COLO668 (cell line): ENCODE measurements at regions not wholly inside any gene's neighbourhood (a gene's known extent, or its start where the extent isn't known, plus 50 kb on each side); places are given as distances from the start of the nearest gene placed in this dataset.
A peak's percentile ranks its signal among the peaks of the same experiment; 100 is the strongest.

Experiments
- DNase-seq: peaks from one replicate; lab custom pipeline; 2025; ENCODE audit not compliant: unreplicated experiment; lab: John Stamatoyannopoulos, UW

DNA sequence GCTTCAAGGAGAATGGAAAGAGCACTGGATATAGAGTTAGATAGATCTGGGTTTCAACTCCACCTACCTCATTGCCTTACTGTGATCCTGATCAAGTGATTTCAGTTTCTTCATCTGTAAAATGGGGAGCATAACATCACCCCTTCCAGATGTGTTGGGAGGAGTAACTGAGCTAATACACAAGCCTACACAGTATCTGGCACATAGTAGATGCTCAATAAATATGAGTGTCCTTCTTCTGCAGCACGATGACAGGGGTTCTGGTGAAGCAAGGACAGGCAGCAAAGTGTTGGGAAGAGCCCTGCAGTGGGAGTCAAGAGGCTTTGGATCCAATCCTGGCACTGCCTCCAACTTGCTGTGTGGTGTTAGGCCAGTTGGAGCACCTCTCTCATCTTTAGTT is 270.0 kb downstream of the UACA start:
- DNase-seq = no peak

DNA sequence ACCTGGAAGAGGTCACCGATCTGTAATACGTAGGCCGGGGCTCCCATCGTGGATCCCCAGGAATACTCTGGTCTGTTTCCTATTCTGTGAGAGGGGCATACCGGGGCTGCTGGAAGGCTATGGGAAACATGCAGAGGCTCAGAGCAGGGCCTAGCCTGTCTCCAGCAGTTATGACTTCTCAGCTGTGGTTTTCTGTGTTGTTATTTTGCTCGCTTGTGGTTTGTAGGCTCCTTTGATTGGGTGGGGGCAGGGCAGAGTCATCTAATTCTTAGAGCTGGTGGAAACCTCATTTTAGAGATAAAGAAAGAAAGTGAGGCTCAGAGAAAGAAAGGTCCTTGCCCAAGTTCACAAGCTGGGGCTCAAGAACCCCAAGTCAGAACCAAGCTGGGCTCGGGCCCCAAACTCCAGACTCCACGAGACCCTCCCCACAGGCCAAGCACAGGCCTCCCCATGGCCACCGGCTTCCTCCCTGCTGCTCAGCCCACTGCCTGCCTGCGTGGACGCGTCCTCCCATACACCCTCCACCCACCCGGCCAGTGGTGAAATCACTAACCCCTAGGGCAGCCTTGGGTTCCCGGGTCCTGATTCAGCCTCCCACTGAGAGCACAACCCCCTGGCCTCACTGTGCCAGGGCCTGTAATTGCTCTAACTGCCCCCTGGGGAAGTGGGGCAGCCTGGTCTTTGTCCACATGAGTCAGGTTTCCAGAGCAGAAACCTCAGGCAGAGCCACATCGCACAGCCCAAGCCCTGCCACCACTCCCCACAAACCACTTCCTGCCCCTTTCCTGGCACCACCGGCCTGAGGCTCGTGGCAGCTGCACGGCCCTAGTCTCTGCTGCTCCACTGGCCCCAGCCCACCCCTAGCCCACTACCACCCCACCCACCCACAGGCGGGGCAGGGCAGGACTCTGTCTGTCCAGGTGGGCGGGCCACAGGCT is 270.8 kb downstream of the UACA start:
- peak; percentile 54 for DNase-seq

DNA sequence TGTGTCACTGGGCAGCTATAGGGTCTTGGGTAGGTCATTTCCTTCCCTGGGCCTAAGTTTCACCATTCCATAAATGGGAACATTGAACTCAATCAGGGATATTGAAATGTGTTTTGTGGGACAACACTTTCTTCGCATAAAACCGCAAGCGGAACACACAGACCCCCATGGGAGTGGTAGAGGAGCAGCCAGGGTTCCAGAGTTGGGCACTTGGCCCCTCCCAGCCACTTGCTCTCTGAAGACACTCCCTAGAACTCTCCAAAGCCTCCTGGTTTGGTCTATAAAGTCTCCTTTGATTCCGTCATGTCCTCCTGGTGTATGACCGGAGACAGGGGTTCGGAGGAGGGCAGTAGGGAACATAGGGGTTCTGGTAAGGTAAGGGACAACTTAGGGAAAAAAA is 271.7 kb downstream of the UACA start:
- DNase-seq = no peak

DNA sequence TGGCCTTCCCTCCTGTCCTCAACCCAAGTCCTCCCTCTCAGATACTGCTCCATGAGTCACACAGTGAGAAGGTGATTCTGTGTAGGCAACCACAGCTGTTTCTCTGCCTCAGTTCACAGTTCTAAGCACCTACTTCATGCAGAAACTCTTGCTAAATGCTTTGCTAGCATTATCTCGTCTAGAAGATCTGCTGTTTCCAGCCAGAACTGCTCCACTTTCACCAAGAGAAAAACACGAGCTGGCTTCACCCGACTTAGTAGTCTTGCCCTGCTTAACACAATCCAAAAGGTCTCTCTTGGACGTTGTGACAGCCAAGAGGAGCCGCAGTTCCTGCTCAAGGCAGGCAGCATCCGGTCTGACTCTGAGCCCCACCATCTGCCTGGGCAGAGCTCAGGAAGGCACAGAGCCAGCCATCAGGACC is 272.1 kb downstream of the UACA start:
- DNase-seq = no peak

DNA sequence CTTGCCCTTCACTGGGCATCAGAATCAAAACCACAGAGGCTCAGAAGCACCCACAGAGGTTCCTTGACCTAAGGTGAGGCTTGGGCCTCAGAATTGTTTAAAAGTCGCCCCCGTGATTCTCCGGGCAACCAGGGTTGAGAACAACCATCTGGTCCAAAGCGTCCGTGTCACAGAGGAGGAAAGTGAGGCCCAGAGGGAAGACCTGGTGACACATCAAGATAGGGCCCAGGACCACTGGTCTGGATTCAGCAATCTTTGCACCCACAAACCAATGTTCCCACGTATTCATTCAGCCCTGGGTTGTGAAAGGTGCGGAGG is 272.6 kb downstream of the UACA start:
- no peak for DNase-seq

DNA sequence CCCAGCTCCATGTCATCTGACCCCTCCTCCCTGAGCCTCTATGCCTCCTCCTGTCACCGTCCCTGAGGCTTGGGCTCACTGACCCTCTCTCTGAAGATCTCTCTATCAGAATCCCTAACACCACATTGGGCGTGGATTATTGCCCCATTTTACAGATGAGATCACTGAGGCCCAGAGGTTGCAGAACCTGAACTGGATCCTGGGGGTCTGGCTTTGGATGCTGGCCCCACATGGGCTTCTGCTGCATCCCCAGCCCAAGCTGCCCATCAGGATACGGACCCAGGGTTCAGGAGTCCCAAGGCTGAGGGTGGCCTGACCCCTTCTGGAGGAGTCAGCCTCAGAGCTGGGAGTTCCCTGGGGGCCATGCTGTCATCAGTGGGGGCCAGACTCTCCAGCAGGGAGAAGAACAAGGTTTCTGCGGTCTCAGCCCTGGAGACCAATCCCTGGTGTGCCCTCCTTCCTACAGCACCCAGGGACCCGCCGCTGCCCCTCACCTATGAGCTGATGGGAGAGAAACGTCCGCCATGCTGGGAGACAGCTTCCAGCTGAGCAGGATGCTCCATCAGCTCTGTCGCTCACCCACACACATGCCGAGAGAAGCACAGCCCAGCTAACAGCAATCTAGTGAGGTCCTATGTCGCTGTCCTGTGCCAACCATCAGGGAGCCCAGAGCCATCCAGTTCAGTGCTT is 273.1 kb downstream of the UACA start:
- DNase-seq = no peak

DNA sequence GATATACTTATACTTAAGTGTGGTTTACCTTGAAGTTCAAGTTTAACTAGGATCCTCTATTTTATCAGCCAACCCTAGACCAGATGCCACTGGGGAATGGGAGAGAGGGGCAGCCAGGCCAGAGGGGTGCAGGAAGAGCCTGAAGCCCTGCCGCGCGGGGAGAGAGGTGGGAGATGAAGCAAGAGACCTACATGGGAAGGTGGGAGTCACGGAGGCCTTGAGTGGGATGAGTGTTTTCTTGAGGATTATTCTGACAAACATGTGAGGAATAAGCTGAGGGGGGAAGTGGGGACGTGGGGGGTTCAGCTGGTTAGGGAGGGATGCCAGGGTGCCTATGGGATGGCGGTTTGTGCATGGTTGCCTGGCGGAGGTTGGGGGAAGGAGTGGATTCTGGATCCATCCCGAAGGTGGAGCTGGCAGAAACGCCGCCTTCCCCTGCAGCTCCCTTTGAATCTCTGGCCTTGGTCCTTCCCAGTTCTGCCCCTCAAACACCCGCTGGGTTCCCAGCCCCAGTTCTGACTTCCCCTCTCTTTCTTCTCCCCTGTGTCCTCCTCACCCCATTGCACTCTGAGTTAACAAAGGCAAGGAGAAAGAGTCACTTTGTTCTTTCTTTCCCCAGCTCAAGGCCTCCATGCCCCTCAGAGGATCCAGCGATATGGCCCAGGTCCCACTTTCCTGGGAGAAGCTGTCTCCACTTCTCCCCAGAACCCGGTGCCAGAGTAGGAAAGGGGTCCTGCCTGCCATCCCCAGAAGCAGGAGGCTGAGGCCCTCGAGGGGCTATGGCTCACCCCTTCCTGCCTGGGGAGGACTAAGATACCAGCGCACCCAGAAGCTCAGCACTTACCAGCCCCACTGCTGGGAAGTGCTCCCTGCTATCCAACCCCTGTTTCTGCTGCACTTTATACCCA is 274.2 kb downstream of the UACA start:
- DNase-seq = no peak

DNA sequence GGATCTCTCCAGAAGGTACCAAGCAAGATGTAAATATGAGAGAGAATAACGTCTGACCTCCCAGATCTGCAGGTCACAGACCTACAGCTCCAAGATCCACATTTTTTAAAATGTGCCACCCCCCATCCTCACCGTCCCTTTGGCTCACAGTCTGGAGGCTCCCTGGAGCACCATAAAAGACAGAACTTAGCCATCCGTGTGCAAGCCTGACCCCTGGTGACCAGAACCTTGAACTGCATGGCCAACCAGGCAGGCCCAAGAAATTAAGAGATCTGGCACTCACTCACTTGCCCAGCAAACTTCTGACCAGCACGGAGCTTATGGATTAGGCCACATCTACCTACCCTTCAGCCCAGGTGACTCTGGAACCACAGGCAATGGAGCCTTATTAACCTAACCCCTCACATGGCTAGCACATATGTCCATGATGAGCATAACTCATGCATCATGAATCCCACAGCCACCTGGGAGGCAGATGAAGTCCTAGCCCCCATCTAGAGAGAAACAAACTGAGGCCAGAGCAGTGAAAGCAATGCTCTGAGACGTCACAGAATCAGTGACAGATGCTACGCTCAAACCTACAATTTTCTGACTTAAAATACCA is 275.3 kb downstream of the UACA start:
- DNase-seq = peak; percentile 56

DNA sequence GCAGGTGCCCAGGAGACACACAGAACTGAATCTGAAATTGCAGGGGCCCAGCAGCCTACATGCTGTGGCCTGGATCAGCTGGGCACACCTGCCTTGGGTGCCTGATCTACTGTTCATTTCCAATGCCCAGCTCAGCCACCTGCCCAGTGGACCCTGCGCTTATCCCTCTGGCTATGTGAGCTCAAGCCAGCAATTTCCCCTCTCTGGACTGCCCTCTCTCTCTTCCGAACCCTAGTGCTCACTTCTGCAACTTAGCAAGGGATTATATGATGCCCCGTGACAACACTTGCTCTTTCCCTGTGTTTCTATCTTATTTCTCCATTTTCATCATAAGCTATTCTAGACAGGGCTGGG is 276.0 kb downstream of the UACA start:
- DNase-seq = no peak

DNA sequence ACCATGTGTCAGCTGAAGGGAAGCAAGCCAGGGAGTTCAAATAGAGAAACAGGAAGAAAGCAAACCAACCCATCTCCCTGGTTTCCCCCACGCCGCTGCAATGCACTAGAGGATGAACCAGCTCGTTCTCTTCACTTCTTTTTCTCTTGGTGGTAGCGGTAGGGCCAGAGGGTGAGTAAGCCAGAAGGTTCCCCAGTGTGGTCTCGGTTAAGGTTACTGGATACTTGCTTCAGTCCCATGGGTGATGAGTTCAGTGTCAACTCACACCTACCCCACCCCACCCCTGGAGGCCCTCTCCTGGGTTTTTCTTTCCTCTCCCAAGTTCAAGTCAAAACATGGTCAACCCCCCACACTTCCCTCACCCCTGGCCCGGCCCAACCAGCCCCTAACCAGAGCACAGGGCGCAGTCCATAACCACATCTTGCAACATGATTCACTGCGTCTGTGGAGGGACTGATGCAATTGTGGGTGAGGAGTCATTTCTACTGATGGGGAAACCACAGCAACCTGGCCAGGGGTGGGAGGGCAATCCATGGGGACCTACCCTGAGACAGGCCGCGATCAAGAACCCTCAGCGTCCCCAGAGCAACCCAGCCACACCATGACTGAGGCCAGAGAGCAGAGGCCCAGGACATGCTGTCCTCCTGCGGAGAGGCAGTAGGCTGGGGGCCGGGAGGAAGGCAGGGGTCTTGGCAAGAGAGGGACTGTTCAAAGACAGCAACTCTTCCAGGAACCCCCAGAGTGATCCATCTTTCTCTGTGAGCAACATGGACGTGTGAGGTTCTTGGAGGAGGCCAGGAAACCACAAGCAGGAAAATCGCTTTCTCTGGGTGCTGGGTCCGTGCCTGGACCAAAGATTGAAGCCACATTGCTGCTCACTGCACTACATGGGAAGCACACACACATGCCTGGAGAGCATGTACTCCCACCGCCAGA is 276.6 kb downstream of the UACA start:
- no peak for DNase-seq

DNA sequence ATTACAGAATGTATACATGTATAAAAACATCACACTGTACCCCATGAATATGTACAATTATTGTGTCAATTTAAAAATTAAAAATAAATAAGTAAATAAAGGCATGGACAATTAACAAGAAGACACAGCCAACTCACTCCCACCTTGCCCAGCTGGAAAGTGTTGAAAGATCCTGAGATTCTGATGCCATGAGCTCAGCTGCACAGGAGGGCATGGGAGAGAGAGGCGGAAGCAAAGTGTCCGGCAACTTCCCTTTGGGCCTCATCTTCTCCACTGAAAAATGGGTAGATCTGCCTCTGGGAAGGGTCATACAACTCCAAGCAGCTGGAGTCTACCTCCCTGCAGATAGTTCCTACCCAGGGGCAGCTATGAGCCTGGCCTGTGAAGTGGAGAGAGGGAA is 277.3 kb downstream of the UACA start:
- DNase-seq = no peak

DNA sequence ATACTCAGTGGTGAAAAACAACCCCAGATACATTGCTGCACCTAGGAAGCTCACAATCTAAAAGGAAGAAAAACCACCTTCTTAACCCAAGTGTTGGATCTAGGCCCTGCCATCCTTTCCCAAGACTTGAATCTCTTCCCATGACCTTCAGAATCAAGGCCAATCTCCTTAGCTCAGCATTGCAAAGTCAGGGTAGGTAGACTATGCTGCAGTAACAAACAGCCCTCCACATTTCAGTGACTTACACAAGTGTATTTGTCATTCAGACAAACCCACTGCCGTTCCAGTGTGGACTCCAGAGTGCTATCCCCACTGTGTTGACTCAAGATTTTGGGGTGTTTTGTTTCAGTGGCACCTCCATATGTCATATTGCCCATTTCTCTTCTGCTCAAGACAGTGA is 278.4 kb downstream of the UACA start:
- no peak for DNase-seq

DNA sequence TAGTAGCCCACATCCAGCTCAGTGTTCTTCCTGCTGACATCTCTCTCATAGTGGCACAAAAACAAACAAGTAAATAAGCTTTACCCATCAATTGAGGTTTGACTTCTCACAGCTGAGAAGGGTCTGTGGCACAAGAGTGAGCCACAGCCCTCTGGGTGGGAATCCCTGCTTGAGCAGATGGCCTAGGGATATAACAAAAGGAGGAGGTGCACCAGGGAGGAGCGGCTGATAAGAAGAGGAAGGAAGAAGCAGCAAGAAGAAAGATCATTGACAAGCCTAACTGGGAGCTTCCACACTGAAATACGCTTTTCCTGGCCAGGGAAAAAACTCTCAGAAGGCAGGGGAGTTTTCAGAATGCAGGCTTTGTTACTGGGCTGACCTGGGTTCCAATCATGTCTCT is 279.8 kb downstream of the UACA start:
- no peak for DNase-seq

DNA sequence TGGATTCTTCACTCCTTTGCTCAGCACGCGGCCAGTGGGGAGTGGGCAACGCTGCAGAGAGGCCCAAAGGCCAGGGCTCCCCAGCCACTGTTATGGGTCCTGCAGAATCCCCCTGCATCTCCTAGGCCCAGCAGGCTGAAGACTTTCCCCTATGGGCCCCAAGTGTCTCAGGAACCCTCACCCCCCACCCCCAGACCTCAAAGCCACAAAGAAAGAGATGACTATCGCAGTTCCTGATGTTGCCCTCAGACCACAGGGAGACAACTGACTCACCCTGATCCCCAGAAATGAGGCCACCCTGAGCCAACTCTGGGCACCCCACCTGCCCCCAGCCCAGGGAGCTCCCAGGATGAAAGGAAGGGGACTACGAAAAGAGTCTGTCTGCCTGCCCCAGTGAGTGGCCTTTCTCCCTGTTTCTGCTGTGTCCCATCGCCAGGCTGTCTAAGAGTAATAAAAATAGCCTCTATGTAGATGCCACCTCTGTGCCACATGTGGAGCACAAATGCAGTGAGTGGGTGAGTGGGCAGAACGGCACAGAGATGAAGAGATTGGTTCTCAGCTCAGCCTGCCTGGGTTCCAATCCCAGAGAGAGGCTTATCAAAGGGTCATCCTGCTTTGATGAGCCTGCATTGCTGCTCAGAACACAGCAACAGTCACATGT is 283.0 kb downstream of the UACA start:
- DNase-seq = no peak

DNA sequence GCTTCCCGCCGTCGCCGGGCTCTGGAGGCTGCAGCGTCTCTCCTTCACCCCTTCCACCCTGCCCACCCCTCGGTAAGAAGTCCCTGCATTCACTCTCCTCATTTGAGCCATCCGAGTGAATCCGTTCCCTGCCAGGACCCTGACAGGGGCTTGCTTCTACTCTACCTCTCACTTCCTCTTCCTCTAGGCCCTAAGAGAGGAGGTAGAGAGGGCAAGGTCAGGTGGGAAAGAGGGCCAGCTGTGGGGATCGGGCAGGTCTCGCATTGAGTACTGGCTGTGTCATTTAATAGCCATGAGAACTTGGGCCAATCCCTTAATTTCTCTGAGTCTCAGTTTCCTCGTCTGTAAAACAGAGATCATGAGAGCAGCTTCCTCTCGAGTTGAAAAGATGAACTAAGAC is 283.6 kb downstream of the UACA start:
- no peak for DNase-seq

DNA sequence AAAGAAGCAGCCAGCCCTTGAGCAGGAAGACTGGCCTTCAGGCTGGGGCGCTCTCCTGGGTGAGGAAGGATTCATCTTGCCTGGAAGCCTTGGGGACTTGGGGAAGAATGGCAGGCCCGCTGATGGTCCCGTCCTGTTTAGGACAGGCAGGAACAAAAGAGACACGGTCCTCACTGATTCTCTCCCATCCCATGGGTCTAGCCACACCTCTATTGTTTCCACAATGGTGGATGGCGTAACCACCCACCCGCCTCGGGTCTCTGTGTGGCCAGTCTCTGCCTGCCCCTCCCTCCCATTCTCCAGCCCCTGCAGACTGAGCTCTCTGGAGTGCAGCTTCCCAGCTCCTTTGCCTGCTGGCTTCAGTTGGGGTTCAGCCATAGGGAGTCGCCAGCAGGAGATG is 284.3 kb downstream of the UACA start:
- DNase-seq = no peak

DNA sequence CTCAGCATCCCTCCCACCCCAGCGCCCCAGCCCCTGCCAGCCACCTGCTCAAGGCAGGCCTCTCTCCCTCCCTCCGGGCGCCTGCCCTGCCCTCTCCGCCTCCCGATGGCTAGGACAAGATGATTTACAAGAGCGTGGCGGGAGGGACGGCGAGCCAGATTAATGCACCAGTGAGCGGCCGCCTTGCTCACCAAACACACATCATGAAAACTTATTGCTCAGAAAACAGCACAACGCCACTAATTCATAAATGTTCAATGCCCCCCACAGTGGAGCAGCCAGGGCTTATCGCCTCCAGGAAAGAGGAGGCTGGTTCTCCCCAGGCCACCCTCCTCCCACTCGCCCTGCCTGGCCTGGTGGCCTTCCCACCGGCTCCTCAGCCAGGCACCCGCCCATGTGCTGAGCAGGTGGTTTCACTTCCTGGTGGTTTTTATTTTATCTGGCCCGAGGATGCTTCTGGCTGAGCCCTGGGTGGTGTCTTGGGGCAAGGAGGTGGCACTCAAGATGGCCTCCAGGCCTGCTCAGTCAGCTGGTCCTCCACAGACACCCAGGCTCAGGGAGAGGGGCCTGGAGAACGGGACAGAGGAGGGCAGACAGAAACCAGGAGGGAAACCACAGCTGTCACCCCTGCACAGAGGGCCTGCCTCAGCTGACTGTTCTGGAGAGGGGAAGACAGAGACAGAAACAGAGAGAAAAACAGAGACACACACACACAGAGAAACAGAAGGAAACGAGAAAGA is 284.9 kb downstream of the UACA start:
- DNase-seq = no peak

DNA sequence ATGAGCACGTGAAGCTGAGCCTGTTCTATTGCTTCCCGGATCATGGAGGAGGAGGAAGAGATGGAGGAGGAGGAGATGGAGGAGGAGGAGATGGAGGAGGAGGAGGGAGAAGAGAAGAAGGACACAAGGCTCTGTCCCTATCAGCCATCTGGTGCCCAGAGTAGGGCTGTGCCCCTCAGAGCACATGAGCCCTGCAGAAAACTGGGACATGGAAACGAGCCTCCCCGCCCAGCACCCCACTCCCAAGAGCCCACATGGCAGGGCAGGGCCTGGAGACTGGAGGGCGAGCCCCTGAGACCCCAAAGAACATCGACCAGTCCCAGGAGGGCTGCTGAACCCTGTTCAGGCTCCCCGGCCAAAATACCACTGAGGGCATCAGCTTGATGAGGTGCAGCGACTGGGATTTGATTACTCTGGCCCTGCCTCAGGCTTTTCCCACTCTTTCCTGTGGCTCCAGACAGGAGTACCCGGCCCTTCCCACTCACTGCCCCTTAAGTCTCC is 285.6 kb downstream of the UACA start:
- DNase-seq = no peak

DNA sequence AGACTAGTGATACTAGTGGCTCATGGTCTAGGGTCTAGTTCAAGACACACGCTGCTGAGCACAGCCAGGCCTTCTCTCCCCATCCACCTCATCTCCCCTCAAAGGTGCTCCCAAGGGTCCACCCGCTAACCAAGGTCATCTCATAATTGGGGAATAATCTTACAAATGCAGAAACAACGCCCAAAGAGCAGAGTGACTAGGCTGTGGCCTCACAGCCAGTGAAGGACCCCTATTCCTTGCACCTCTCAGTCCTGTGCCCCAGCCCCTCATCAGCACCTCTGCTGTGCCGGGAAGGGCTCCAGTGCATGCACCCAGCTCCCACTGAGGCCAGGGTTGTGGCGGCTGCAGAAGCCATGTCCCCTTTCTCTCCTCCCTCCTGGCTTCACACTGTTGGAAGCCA is 286.9 kb downstream of the UACA start:
- no peak for DNase-seq
